ENCODE measurements at regions not wholly inside any gene's neighbourhood (a gene's known extent, or its start where the extent isn't known, plus 50 kb on each side); places are given as distances from the start of the nearest gene placed in this dataset.

DNA sequence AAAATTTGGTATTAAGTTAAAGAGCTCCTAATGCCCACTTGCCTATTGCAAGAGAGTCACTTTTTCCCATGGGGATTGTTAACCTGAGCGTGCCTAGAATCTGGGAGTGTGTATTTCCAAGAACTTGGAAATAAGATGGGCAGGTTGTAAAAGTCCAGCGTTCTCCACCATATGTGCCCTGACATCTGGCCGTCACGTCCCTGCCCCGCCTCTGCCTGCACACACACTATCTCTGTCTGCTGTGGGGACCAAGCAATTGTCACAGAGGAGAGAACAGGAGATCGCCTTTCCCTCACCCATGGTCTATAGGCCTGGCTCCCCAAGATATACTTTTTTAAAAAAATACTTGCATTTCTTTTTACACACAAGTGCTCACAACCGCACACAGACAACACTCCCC is 396.5 kb upstream of the PFKP start:
- H3K4me3 ChIP-seq (replicated peaks; ENCODE audit: low read depth, low read length) = no peak overlapping the region
- TF ChIP-seq, protein P1, sequence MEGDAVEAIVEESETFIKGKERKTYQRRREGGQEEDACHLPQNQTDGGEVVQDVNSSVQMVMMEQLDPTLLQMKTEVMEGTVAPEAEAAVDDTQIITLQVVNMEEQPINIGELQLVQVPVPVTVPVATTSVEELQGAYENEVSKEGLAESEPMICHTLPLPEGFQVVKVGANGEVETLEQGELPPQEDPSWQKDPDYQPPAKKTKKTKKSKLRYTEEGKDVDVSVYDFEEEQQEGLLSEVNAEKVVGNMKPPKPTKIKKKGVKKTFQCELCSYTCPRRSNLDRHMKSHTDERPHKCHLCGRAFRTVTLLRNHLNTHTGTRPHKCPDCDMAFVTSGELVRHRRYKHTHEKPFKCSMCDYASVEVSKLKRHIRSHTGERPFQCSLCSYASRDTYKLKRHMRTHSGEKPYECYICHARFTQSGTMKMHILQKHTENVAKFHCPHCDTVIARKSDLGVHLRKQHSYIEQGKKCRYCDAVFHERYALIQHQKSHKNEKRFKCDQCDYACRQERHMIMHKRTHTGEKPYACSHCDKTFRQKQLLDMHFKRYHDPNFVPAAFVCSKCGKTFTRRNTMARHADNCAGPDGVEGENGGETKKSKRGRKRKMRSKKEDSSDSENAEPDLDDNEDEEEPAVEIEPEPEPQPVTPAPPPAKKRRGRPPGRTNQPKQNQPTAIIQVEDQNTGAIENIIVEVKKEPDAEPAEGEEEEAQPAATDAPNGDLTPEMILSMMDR (IDR thresholded peaks at IDR 0.05; ENCODE audit: low read depth, low read length, missing control alignments) = no peak
- DNase-seq (ENCODE audit: extremely low read depth, low read depth) = no peak

DNA sequence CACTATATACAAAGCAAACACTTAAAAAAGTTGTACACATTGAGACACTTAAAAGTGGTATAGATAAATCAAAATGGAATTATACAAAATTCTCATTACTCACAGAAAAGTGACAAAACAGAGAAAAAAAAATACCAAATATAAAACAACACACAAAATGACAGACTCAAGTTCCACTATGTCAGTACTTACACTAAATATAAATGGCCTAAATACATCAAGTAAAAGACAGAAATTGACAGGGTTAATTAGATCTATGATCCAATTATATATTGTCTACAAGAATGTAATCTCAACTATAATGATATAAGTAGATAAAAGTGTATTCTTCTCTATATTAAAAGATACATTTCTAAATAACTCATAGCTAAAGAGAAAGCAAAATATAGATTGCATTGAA is 401.6 kb upstream of the PFKP start:
- DNase-seq (ENCODE audit: extremely low read depth, low read depth) = no peak
- TF ChIP-seq, protein P1 (IDR thresholded peaks at IDR 0.05; ENCODE audit: low read depth, low read length, missing control alignments) = no peak
- no peak overlapping the region for H3K4me3 ChIP-seq (replicated peaks; ENCODE audit: low read depth, low read length)

DNA sequence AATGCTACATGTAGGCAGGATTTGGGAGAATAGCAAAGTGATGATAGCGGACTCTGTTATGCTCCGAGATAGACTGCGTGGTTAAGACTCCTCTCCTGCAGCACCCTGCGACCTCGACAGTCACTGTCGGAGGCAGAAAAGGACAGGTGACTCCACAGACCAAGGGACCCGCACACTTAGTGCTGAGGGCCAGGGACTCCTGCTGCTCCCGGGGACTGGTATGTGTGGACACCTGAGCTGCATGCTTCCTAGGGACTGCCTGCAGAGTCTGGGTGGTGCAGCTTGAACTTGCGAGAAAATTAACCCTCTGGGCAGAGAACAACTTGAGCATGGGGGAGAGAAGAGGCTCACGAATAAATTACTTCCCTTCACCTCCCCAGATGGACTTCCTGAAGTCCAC is 407.1 kb upstream of the PFKP start:
- TF ChIP-seq, protein P1 (IDR thresholded peaks at IDR 0.05; ENCODE audit: low read depth, low read length, missing control alignments) = no peak
- no peak for DNase-seq (ENCODE audit: extremely low read depth, low read depth)
- no peak overlapping the region for H3K4me3 ChIP-seq (replicated peaks; ENCODE audit: low read depth, low read length)

GRCh38 chr10:2659660-2660209 is 407.6 kb upstream of the PFKP start:
- TF ChIP-seq, protein P1 (IDR thresholded peaks at IDR 0.05; ENCODE audit: low read depth, low read length, missing control alignments) = no peak
- H3K4me3 ChIP-seq (replicated peaks; ENCODE audit: low read depth, low read length) = no peak overlapping the region
- no peak for DNase-seq (ENCODE audit: extremely low read depth, low read depth)

- TF ChIP-seq, protein P1 (IDR thresholded peaks at IDR 0.05; ENCODE audit: low read depth, low read length, missing control alignments) = no peak
- H3K4me3 ChIP-seq (replicated peaks; ENCODE audit: low read depth, low read length) = no peak overlapping the region
- DNase-seq (ENCODE audit: extremely low read depth, low read depth) = no peak
Observed at GRCh38 chr10:2658780-2659179, 408.6 kb upstream of the PFKP start.

DNA sequence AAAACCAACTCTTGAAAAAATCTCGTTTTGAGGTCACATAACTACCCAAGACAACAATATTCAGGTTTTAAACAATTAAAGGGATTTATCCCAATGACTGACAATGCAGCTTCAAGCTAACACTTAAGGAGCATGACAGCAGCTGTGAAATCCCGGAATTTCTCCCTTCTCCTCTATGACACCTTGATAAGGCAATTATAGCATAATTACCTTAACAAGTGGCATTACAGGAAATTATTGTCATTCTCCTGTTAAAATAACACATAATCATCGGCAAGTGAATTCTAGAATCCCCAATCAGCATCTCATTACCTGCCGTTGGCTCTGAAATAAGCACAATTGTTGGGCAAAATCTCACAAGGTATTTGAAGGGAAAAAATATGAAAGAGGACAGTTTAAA is 417.0 kb upstream of the PFKP start:
- H3K4me3 ChIP-seq (replicated peaks; ENCODE audit: low read depth, low read length) = no peak overlapping the region
- DNase-seq (ENCODE audit: extremely low read depth, low read depth) = no peak
- TF ChIP-seq, protein P1 (IDR thresholded peaks at IDR 0.05; ENCODE audit: low read depth, low read length, missing control alignments) = no peak

DNA sequence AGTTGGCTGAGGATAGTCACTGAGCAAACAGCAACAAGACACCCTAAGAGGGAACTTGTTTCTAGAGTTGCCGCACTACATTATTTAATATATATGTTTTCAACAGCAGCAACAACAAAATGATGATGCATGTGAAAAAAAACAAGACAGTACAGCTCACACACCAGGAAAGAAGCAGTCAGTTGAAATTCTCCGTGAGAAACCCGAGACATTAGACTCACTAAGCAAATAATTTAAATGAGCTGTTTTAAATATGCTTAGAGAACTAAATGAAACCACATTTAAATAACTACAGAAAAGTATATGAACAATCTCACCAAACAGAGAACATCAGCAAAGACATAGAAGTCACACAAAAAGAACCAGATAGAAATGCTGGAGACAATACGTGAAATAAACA is 426.3 kb upstream of the PFKP start:
- TF ChIP-seq, protein P1 (IDR thresholded peaks at IDR 0.05; ENCODE audit: low read depth, low read length, missing control alignments) = no peak
- DNase-seq (ENCODE audit: extremely low read depth, low read depth) = no peak
- no peak overlapping the region for H3K4me3 ChIP-seq (replicated peaks; ENCODE audit: low read depth, low read length)

Measured in HFF-Myc (cell line).